Transverse colon (tissue), 4 donors: ENCODE measurements at regions not wholly inside any gene's neighbourhood (a gene's known extent, or its start where the extent isn't known, plus 50 kb on each side); places are given as distances from the start of the nearest gene placed in this dataset.

Source experiments
- DNase-seq: peaks from one replicate; pipeline ENCODE4 v3.0.0-alpha.2; 2019
- H3K27ac ChIP-seq, 4 donors: fragments of 200-600 bp; sonication (generic); 2 replicates each; pipeline ENCODE4 v1.5.1; 2016 to 2018; ENCODE audit warnings: inconsistent platforms in 4 of 4
- H3K27me3 ChIP-seq: fragments of 200-600 bp; sonication (generic); 2 replicates; pipeline ENCODE4 v1.5.1; 2017; ENCODE audit warnings: inconsistent platforms
- H3K36me3 ChIP-seq, 4 donors: fragments of 200-600 bp; sonication (generic); 2 replicates each; pipeline ENCODE4 v1.5.1; 2017 to 2019; ENCODE audit warnings: inconsistent platforms in 4 of 4
- H3K4me1 ChIP-seq, 4 donors: fragments of 200-600 bp; sonication (generic); 2 replicates each; pipeline ENCODE4 v1.5.1; 2017 to 2020; ENCODE audit warnings: inconsistent platforms in 4 of 4
- H3K4me3 ChIP-seq, 4 donors: fragments of 200-600 bp; sonication (generic); 1 replicate in 1 of 4; 2 replicates in 3 of 4; pipeline versions ENCODE4 v1.5.1 to v1.6.1; 2017 to 2019; ENCODE audit warnings: inconsistent platforms in 4 of 4
- H3K9me3 ChIP-seq, 2 donors: fragments of 200-600 bp; sonication (generic); 2 replicates each; pipeline ENCODE4 v1.5.1; 2017 to 2019; ENCODE audit warnings: inconsistent platforms in 2 of 2
- CTCF ChIP-seq, 5 experiments: fragments of 200-600 bp in 3 of 5; fragments of 450-650 bp in 2 of 5; sonication (generic) in 3 of 5; IDR thresholded peaks; 1 replicate in 2 of 5; 2 replicates in 3 of 5; pipeline ENCODE4 v1.5.1; 2016 to 2017; ENCODE audit warnings: antibody characterized with exemption in 5 of 5, inconsistent platforms in 3 of 5, mild to moderate bottlenecking in 2 of 5, moderate library complexity in 1 of 5
- EP300 ChIP-seq: sonication (generic); formaldehyde crosslinking; IDR thresholded peaks from one replicate; pipeline ENCODE4 v1.6.1; 2017; ENCODE audit warnings: antibody characterized with exemption, low read depth
- POLR2A ChIP-seq: fragments of 450-650 bp; IDR thresholded peaks from one replicate; pipeline ENCODE4 v1.6.1; 2016; ENCODE audit warnings: antibody characterized with exemption, mild to moderate bottlenecking, moderate library complexity
- POLR2AphosphoS5 ChIP-seq, 3 donors: sonication (generic); formaldehyde crosslinking; IDR thresholded peaks; one replicate each; pipeline ENCODE4 v1.6.1; 2016; ENCODE audit warnings: antibody characterized with exemption in 3 of 3
- WGBS, 2 donors: methylation state at CpG; one replicate each; pipeline ENCODE4 v1.1.5; 2018; ENCODE audit warnings: low coverage in 1 of 2; 5-methylcytosine and 5-hydroxymethylcytosine counted together
- in situ Hi-C, 4 donors: fragments of 200-750 bp; cut with MboI; loops; one replicate each; pipeline versions ENCODE4 v1.15.0 to v1.15.1; 2017; ENCODE audit warnings: low sequenced_read_pairs in 3 of 4, low pct_ligation_motif_present in 1 of 4, low pct_unique_long_range_greater_than_20kb in 1 of 4
- intact Hi-C: fragments of 100-400 bp; cut with DNase I; formaldehyde crosslinking; loops from one replicate; pipeline ENCODE4 v1.15.1; 2023; ENCODE audit warnings: low total_unique reads

GRCh38 chr3:176174060-176174459 is 1023.2 kb downstream of the TBL1XR1 start:
- no peaks in the 10 kb centered on the region for H3K9me3 ChIP-seq
- WGBS, 2 donors = 93 to 94% methylated on average over 6 of the region's 6 CpGs
- H3K27me3 ChIP-seq = no peaks in the 10 kb centered on the region
- no peak for TF ChIP-seq CTCF (IDR thresholded peaks at IDR 0.05)
- TF ChIP-seq EP300 = no peak
- no peak for TF ChIP-seq POLR2AphosphoS5 (IDR thresholded peaks at IDR 0.05)
- TF ChIP-seq POLR2A = no peak
- DNase-seq = no peak
- no peaks in the 10 kb centered on the region for H3K36me3 ChIP-seq
- no peak overlapping the region for H3K4me3 ChIP-seq
- no peaks in the 10 kb centered on the region for H3K4me1 ChIP-seq
- intact Hi-C loops = no loop called here
- no peak overlapping the region for H3K27ac ChIP-seq
- in situ Hi-C loops = no loop called here

GRCh38 chr3:176172492-176172891 is 1024.8 kb downstream of the TBL1XR1 start:
- no peak for DNase-seq
- Histone ChIP-seq H3K9me3 (no peaks in the 10 kb centered on the region), H3K4me3 (no peak overlapping the region), H3K4me1 (no peaks in the 10 kb centered on the region), H3K36me3 (no peaks in the 10 kb centered on the region), H3K27me3 (no peaks in the 10 kb centered on the region), H3K27ac (no peak overlapping the region)
- 93% methylated on average over 1 of the region's 1 CpG; no CpG with 5 or more reads in 1 of the 2 donors for WGBS, 2 donors
- in situ Hi-C loops (no loop called here), intact Hi-C loops (no loop called here)
- no peak for TF ChIP-seq POLR2AphosphoS5 (IDR thresholded peaks at IDR 0.05)
- no peak for TF ChIP-seq POLR2A
- no peak for TF ChIP-seq CTCF (IDR thresholded peaks at IDR 0.05)
- TF ChIP-seq EP300 = no peak

- Histone ChIP-seq H3K4me3 (no peak overlapping the region), H3K9me3 (no peaks in the 10 kb centered on the region), H3K4me1 (no peaks in the 10 kb centered on the region), H3K36me3 (no peaks in the 10 kb centered on the region), H3K27ac (no peak overlapping the region), H3K27me3 (no peaks in the 10 kb centered on the region)
- in situ Hi-C loops = no loop called here
- DNase-seq = no peak
- WGBS, 2 donors = 29 to 40% methylated on average over 2 of the region's 2 CpGs
- no peak for TF ChIP-seq POLR2A
- no peak for TF ChIP-seq POLR2AphosphoS5 (IDR thresholded peaks at IDR 0.05)
- TF ChIP-seq CTCF (IDR thresholded peaks at IDR 0.05) = no peak
- TF ChIP-seq EP300 = no peak
- intact Hi-C loops = no loop called here
These were observed 1030.0 kb downstream of the TBL1XR1 start for GRCh38 chr3:176167272-176167671.

GRCh38 chr3:176160997-176161396 is 1036.3 kb downstream of the TBL1XR1 start:
- TF ChIP-seq EP300 = no peak
- no peak for TF ChIP-seq POLR2A
- TF ChIP-seq POLR2AphosphoS5 (IDR thresholded peaks at IDR 0.05) = no peak
- no peak for TF ChIP-seq CTCF (IDR thresholded peaks at IDR 0.05)
- H3K9me3 ChIP-seq = peaks cover 0 to 9% of the 10 kb centered on the region in 2 donors
- intact Hi-C loops = no loop called here
- no peak overlapping the region for H3K4me3 ChIP-seq
- no peaks in the 10 kb centered on the region for H3K36me3 ChIP-seq
- DNase-seq = no peak
- no peaks in the 10 kb centered on the region for H3K4me1 ChIP-seq
- no peak overlapping the region for H3K27ac ChIP-seq
- in situ Hi-C loops = no loop called here
- H3K27me3 ChIP-seq = no peaks in the 10 kb centered on the region
